GM12878 (cell line): ENCODE measurements at regions not wholly inside any gene's neighbourhood (a gene's known extent, or its start where the extent isn't known, plus 50 kb on each side); places are given as distances from the start of the nearest gene placed in this dataset.

Experiments
- ATAC-seq: fragments of 200-7000 bp; cut with Tn5 transposase; 3 replicates; pipeline ENCODE4 v1.9.1; 2020; ENCODE audit warnings: mild to moderate bottlenecking, moderate library complexity
- BruUV-seq: library from RNA; stranded (reverse); fragments of 400-500 nt; replicated peaks from 2 replicates; lab custom pipeline; 2021; lab: Mats Ljungman, UMichigan
- CTCF ChIA-PET: fragments of 300-600 bp; sonication (Branson Sonifier 250); formaldehyde crosslinking; extraction: SDS; loops from one replicate; lab custom pipeline; 2021; ENCODE audit warnings: inconsistent platforms; lab: Yijun Ruan, JAX
- POLR2A ChIA-PET: fragments of 350-600 bp; formaldehyde crosslinking; extraction: SDS; loops from one replicate; lab custom pipeline; 2021; ENCODE audit warnings: inconsistent platforms; lab: Charles Lee
- RAD21 ChIA-PET: fragments of 300-600 bp; sonication (Branson Sonifier 250); formaldehyde crosslinking; loops from one replicate; lab custom pipeline; 2023; ENCODE audit warnings: antibody characterized with exemption; ENCODE audit not compliant: unreplicated experiment; lab: Charles Lee
- SMC1A ChIA-PET: fragments of 300-600 bp; sonication (Branson Sonifier 250); formaldehyde crosslinking; loops from one replicate; lab custom pipeline; 2023; ENCODE audit not compliant: unreplicated experiment, uncharacterized antibody; lab: Charles Lee
- DNase-seq: peaks from one replicate; pipeline ENCODE4 v3.0.0-alpha.2; 2011; ENCODE audit warnings: low read depth, low spot score
- FAIRE-seq: peaks from 3 replicates; lab custom pipeline; 2011; peaks lifted over from hg19 to GRCh38; lab: Jason Lieb, UNC
- H2AFZ ChIP-seq: 2 replicates; pipeline ENCODE4 v1.6.0; 2011; ENCODE audit warnings: low read depth, low read length, control low read depth; ENCODE audit not compliant: control insufficient read depth
- H3K27ac ChIP-seq: 2 replicates; pipeline ENCODE4 v1.5.1; 2011; ENCODE audit warnings: control low read depth; ENCODE audit not compliant: control insufficient read depth, insufficient read depth
- H3K27me3 ChIP-seq, 2 experiments: replicated peaks in 1 of 2; 2 replicates each; pipeline versions ENCODE4 v1.6.0 to v1.6.1; 2011; ENCODE audit warnings: low read length in 1 of 2; ENCODE audit not compliant: control insufficient read depth in 2 of 2, insufficient read depth in 2 of 2
- H3K36me3 ChIP-seq, 2 experiments: 2 replicates each; pipeline ENCODE4 v1.5.1; 2011; ENCODE audit warnings: low read length in 1 of 2; ENCODE audit not compliant: control insufficient read depth in 2 of 2, insufficient read depth in 2 of 2
- H3K4me1 ChIP-seq: 2 replicates; pipeline ENCODE4 v1.6.1; 2011; ENCODE audit warnings: mild to moderate bottlenecking, low read length, moderate library complexity, mixed read lengths; ENCODE audit not compliant: control insufficient read depth, insufficient read depth
- H3K4me2 ChIP-seq: 2 replicates; pipeline ENCODE4 v1.6.0; 2011; ENCODE audit warnings: control low read depth; ENCODE audit not compliant: control insufficient read depth, insufficient read depth
- H3K4me3 ChIP-seq: fragments of 200-600 bp; sonication (generic); 2 replicates; pipeline ENCODE4 v1.5.1; 2016
- H3K79me2 ChIP-seq: 2 replicates; pipeline ENCODE4 v1.6.0; 2011; ENCODE audit warnings: low read length; ENCODE audit not compliant: control insufficient read depth, insufficient read depth
- H3K9ac ChIP-seq: 2 replicates; pipeline ENCODE4 v1.8.0; 2011; ENCODE audit warnings: low read length, control low read depth, mixed read lengths; ENCODE audit not compliant: control insufficient read depth, insufficient read depth
- H3K9me3 ChIP-seq: replicated peaks from 3 replicates; pipeline ENCODE4 v1.5.1; 2011; ENCODE audit warnings: mild to moderate bottlenecking, low read length; ENCODE audit not compliant: control insufficient read depth, insufficient read depth
- H4K20me1 ChIP-seq: 2 replicates; pipeline ENCODE4 v1.6.0; 2011; ENCODE audit not compliant: control insufficient read depth, insufficient read depth
- ETV6 ChIP-seq, 2 experiments: fragments of 450-650 bp in 1 of 2; IDR thresholded peaks in 1 of 2; conservative IDR thresholded peaks in 1 of 2; 2 replicates each; pipeline ENCODE4 v1.6.1; 2014; ENCODE audit warnings: antibody characterized with exemption in 1 of 2, borderline replicate concordance in 1 of 2, low read depth in 1 of 2, mild to moderate bottlenecking in 1 of 2, moderate library complexity in 1 of 2
- KDM1A ChIP-seq: fragments of 200-600 bp; sonication (generic); IDR thresholded peaks from 2 replicates; pipeline ENCODE4 v1.6.1; 2016; ENCODE audit warnings: borderline replicate concordance
- MTA2 ChIP-seq: fragments of 450-650 bp; IDR thresholded peaks from 2 replicates; pipeline ENCODE4 v1.6.1; 2016; ENCODE audit warnings: low read depth, mild to moderate bottlenecking, moderate library complexity
- MYB ChIP-seq: fragments of 150-350 bp; IDR thresholded peaks from 2 replicates; pipeline ENCODE4 v1.6.1; 2014; ENCODE audit warnings: mild to moderate bottlenecking, low read depth, low read length, borderline replicate concordance
- NFIC ChIP-seq: IDR thresholded peaks from 2 replicates; pipeline ENCODE4 v1.6.1; 2012; ENCODE audit warnings: low read depth, mild to moderate bottlenecking, inconsistent platforms, low read length, moderate library complexity
- RCOR1 ChIP-seq: conservative IDR thresholded peaks from 2 replicates; pipeline ENCODE4 v1.6.1; 2012; ENCODE audit warnings: low read depth, low read length, improper control_type of control experiment
- SP1 ChIP-seq: IDR thresholded peaks from one replicate; pipeline ENCODE4 v1.6.1; 2011; ENCODE audit warnings: low read depth, low read length
- TAF1 ChIP-seq: IDR thresholded peaks from 2 replicates; pipeline ENCODE4 v1.6.1; 2011; ENCODE audit warnings: mild to moderate bottlenecking, low read depth, low read length, borderline replicate concordance
- TCF12 ChIP-seq: IDR thresholded peaks from 2 replicates; pipeline ENCODE4 v1.6.1; 2011; ENCODE audit warnings: low read depth, mild to moderate bottlenecking, low read length
- WGBS: methylation state at CpG from one replicate; pipeline ENCODE4 v1.1.6; 2016; ENCODE audit warnings: low lambda C conversion rate; ENCODE audit not compliant: insufficient replicate concordance, insufficient coverage; ENCODE audit errors: missing lambda C conversion rate; 5-methylcytosine and 5-hydroxymethylcytosine counted together
- in situ Hi-C: fragments of 300-500 bp; cut with MboI; formaldehyde crosslinking; loops from 9 replicates; pipeline ENCODE4 v1.14.3; 2018; ENCODE audit warnings: mixed read lengths
- intact Hi-C: fragments of 100-400 bp; cut with micrococcal nuclease; formaldehyde crosslinking; loops from one replicate; pipeline ENCODE4 v1.14.2; 2022; ENCODE audit not compliant: unreplicated experiment
- TF ChIP-seq, protein P1 (sequence below): IDR thresholded peaks from 2 replicates; pipeline ENCODE4 v1.6.1; 2011; ENCODE audit warnings: low read depth, low read length, improper control_type of control experiment, borderline replicate concordance

DNA sequence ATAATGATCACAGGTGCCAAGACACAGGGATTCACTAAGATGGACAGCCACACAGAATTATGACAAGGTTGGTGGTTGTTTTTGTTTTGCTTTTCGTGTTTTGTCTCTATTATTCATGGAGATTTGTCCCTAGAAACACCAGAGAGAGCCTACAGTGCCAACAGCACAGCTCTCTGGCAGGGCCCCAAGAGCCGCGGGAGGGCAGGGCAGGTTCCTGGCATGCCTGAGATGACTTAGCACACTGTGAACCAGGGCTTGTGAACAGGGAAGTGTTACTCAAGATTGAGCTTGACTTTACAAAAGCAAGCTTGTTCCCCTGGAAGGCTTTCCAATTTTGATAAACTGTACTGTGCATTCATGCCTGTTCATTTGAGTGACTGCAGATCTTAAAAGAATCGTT is 437.4 kb upstream of the SALL3 start:
- CTCF ChIA-PET = no interaction called here
- H3K4me2 ChIP-seq = no peak overlapping the region
- FAIRE-seq = no peak
- 2% methylated on average over 4 of the region's 4 CpGs for WGBS
- no peaks in the 10 kb centered on the region; the same call in 2 of the 3 replicates for H3K9me3 ChIP-seq
- H4K20me1 ChIP-seq = no peaks in the 10 kb centered on the region
- H3K27ac ChIP-seq = no peak overlapping the region
- DNase-seq = no peak
- RAD21 ChIA-PET = no interaction called here
- TF ChIP-seq KDM1A (no peak), SP1 (no peak), NFIC (no peak), MTA2 (no peak), TAF1 (no peak), ETV6 (conservative IDR thresholded peaks at IDR 0.05 in 1 of 2, IDR thresholded peaks at IDR 0.05 in 1 of 2; ENCODE audit: borderline replicate concordance in 1 of 2, low read depth in 1 of 2) (no peak), TCF12 (no peak), MYB (no peak), RCOR1 (no peak)
- TF ChIP-seq, protein P1, sequence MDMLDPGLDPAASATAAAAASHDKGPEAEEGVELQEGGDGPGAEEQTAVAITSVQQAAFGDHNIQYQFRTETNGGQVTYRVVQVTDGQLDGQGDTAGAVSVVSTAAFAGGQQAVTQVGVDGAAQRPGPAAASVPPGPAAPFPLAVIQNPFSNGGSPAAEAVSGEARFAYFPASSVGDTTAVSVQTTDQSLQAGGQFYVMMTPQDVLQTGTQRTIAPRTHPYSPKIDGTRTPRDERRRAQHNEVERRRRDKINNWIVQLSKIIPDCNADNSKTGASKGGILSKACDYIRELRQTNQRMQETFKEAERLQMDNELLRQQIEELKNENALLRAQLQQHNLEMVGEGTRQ = no peak
- ATAC-seq = no peak
- SMC1A ChIA-PET = interaction anchor here (1.0 kb wide), 1 partner anchor 32 kb away, joined by 3 read pairs; no protein-coding TSS in a partner anchor
- H3K4me1 ChIP-seq = no peaks in the 10 kb centered on the region
- intact Hi-C loops = no loop called here
- H3K4me3 ChIP-seq = no peak overlapping the region
- in situ Hi-C loops = loop anchor here (25.0 kb wide), 1 partner anchor 420 kb away; no protein-coding TSS in a partner anchor
- H3K79me2 ChIP-seq = no peaks in the 10 kb centered on the region
- H3K36me3 ChIP-seq = no peaks in the 10 kb centered on the region
- no TSS peak for BruUV-seq
- no peaks in the 10 kb centered on the region for H3K27me3 ChIP-seq
- no peak overlapping the region for H2AFZ ChIP-seq
- no peak overlapping the region for H3K9ac ChIP-seq
- POLR2A ChIA-PET = no interaction called here
